ENCODE measurements at regions not wholly inside any gene's neighbourhood (a gene's known extent, or its start where the extent isn't known, plus 50 kb on each side); places are given as distances from the start of the nearest gene placed in this dataset.

DNA sequence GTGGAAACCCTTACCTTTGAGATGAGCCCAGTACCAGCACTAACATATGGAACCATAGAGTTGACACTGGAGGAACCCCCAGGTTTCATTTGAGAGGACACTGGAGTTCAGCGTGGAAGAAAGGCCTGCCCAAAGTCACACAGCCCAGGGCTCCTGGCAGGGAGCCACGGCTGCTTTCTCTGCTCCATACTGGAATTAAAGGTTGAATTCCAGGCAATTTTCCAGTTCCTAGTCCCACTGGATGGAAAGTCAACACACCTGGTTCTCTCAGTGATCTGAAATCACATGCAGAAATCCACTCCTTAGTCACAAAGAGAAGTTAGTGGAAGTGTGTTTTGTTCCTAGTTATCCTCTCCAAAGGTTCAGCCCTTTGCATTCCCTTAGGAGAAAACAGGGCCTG, 336.1 kb upstream of the SKOR2 start:
- TF ChIP-seq ZFP3 (CRISPR knock-in tag; IDR thresholded peaks at IDR 0.05) (no peak), PPARA (CRISPR knock-in tag; IDR thresholded peaks at IDR 0.05; ENCODE audit: borderline replicate concordance) (no peak), ZNF565 (CRISPR knock-in tag; conservative IDR thresholded peaks at IDR 0.05; ENCODE audit: low read depth) (no peak), TCF4 (CRISPR knock-in tag; IDR thresholded peaks at IDR 0.05; ENCODE audit: borderline replicate concordance) (no peak), CSDC2 (CRISPR knock-in tag; IDR thresholded peaks at IDR 0.05) (no peak), ZFP30 (CRISPR knock-in tag; IDR thresholded peaks at IDR 0.05) (no peak), ARNTL (CRISPR knock-in tag; IDR thresholded peaks at IDR 0.05; ENCODE audit: borderline replicate concordance, low read depth) (no peak), ZNF8 (CRISPR knock-in tag; IDR thresholded peaks at IDR 0.05) (no peak), BACH2 (CRISPR knock-in tag; IDR thresholded peaks at IDR 0.05; ENCODE audit: borderline replicate concordance) (no peak), ZC3H10 (CRISPR knock-in tag; IDR thresholded peaks at IDR 0.05) (no peak)
- TF ChIP-seq, protein P1, sequence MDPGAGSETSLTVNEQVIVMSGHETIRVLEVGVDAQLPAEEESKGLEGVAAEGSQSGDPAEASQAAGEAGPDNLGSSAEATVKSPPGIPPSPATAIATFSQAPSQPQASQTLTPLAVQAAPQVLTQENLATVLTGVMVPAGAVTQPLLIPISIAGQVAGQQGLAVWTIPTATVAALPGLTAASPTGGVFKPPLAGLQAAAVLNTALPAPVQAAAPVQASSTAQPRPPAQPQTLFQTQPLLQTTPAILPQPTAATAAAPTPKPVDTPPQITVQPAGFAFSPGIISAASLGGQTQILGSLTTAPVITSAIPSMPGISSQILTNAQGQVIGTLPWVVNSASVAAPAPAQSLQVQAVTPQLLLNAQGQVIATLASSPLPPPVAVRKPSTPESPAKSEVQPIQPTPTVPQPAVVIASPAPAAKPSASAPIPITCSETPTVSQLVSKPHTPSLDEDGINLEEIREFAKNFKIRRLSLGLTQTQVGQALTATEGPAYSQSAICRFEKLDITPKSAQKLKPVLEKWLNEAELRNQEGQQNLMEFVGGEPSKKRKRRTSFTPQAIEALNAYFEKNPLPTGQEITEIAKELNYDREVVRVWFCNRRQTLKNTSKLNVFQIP (CRISPR knock-in tag; IDR thresholded peaks at IDR 0.05; ENCODE audit: borderline replicate concordance, low read depth) = no peak
- TF ChIP-seq, protein P2, sequence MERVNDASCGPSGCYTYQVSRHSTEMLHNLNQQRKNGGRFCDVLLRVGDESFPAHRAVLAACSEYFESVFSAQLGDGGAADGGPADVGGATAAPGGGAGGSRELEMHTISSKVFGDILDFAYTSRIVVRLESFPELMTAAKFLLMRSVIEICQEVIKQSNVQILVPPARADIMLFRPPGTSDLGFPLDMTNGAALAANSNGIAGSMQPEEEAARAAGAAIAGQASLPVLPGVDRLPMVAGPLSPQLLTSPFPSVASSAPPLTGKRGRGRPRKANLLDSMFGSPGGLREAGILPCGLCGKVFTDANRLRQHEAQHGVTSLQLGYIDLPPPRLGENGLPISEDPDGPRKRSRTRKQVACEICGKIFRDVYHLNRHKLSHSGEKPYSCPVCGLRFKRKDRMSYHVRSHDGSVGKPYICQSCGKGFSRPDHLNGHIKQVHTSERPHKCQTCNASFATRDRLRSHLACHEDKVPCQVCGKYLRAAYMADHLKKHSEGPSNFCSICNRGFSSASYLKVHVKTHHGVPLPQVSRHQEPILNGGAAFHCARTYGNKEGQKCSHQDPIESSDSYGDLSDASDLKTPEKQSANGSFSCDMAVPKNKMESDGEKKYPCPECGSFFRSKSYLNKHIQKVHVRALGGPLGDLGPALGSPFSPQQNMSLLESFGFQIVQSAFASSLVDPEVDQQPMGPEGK (CRISPR knock-in tag; IDR thresholded peaks at IDR 0.05; ENCODE audit: borderline replicate concordance) = no peak
- TF ChIP-seq, protein P3, sequence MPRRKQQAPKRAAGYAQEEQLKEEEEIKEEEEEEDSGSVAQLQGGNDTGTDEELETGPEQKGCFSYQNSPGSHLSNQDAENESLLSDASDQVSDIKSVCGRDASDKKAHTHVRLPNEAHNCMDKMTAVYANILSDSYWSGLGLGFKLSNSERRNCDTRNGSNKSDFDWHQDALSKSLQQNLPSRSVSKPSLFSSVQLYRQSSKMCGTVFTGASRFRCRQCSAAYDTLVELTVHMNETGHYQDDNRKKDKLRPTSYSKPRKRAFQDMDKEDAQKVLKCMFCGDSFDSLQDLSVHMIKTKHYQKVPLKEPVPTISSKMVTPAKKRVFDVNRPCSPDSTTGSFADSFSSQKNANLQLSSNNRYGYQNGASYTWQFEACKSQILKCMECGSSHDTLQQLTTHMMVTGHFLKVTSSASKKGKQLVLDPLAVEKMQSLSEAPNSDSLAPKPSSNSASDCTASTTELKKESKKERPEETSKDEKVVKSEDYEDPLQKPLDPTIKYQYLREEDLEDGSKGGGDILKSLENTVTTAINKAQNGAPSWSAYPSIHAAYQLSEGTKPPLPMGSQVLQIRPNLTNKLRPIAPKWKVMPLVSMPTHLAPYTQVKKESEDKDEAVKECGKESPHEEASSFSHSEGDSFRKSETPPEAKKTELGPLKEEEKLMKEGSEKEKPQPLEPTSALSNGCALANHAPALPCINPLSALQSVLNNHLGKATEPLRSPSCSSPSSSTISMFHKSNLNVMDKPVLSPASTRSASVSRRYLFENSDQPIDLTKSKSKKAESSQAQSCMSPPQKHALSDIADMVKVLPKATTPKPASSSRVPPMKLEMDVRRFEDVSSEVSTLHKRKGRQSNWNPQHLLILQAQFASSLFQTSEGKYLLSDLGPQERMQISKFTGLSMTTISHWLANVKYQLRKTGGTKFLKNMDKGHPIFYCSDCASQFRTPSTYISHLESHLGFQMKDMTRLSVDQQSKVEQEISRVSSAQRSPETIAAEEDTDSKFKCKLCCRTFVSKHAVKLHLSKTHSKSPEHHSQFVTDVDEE (CRISPR knock-in tag; IDR thresholded peaks at IDR 0.05) = no peak
